HFF-Myc (cell line): ENCODE measurements at regions not wholly inside any gene's neighbourhood (a gene's known extent, or its start where the extent isn't known, plus 50 kb on each side); places are given as distances from the start of the nearest gene placed in this dataset.

Source experiments
- DNase-seq: peaks from one replicate; pipeline ENCODE4 v3.0.0-alpha.2; 2011; ENCODE audit warnings: low read depth; ENCODE audit errors: extremely low read depth
- H3K4me3 ChIP-seq: replicated peaks from 2 replicates; pipeline ENCODE4 v1.5.1; 2011; ENCODE audit warnings: low read depth, mild to moderate bottlenecking, control low read depth, low read length
- TF ChIP-seq, protein P1 (sequence below): IDR thresholded peaks from 2 replicates; pipeline ENCODE4 v1.5.1; 2012; ENCODE audit warnings: mild to moderate bottlenecking, low read depth, low read length, control low read depth; ENCODE audit errors: missing control alignments

DNA sequence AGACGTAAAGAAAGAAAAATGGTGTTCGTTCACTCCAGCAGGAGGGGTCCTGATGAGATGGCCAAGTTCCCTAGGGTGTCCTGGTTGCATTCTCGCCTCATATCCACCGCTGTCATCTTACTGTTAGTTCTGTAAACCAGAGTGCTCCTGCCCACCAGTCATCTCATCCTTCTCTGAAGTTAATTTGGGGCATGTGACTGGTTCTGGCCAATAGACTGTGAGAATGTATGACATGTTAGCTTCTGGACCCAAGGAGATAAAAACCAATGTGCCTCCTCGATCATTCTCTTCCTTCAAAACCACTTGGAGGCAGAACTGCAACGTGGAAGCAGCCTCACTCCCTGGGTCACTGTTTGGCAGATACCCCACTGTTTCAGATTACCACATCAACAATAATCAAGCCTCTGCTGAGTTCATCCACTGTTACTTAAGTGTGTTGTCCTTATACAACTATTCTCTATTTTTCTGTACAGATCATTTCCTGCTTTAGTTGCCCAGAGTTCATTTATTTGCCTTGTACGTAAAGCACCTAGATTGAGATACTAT, 759.1 kb downstream of the TSN start:
- no peak overlapping the region for H3K4me3 ChIP-seq
- DNase-seq, result no peak
- TF ChIP-seq, protein P1, sequence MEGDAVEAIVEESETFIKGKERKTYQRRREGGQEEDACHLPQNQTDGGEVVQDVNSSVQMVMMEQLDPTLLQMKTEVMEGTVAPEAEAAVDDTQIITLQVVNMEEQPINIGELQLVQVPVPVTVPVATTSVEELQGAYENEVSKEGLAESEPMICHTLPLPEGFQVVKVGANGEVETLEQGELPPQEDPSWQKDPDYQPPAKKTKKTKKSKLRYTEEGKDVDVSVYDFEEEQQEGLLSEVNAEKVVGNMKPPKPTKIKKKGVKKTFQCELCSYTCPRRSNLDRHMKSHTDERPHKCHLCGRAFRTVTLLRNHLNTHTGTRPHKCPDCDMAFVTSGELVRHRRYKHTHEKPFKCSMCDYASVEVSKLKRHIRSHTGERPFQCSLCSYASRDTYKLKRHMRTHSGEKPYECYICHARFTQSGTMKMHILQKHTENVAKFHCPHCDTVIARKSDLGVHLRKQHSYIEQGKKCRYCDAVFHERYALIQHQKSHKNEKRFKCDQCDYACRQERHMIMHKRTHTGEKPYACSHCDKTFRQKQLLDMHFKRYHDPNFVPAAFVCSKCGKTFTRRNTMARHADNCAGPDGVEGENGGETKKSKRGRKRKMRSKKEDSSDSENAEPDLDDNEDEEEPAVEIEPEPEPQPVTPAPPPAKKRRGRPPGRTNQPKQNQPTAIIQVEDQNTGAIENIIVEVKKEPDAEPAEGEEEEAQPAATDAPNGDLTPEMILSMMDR, result no peak

DNA sequence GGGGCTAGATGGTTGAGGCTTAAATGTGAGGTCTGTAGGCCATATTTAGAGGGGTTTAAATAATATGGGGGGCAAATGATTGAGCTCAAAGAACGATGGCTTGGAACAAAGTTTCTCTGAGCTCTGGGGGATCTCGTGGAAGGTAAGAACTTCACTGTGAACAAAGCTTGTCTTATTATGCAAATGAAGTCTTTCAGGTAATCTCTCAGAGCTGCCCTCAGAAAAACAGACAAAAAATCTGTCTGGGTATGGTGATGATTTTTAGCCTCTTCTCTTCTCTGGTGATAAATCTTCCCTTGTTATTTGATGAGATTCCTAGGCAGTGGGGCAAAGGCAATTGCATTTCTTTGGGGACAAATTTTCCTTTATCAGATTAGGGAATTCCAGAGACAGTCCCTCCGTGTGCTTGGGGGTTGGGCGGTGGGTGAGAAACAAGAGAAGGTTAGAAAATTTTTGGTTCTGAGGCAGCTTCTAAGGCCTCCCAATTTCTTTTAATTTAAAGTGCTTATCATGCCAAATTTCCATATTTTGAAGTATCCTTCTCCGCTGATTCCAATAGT, 760.4 kb downstream of the TSN start:
- H3K4me3 ChIP-seq, result no peak overlapping the region
- no peak for DNase-seq
- TF ChIP-seq, protein P1, result no peak

DNA sequence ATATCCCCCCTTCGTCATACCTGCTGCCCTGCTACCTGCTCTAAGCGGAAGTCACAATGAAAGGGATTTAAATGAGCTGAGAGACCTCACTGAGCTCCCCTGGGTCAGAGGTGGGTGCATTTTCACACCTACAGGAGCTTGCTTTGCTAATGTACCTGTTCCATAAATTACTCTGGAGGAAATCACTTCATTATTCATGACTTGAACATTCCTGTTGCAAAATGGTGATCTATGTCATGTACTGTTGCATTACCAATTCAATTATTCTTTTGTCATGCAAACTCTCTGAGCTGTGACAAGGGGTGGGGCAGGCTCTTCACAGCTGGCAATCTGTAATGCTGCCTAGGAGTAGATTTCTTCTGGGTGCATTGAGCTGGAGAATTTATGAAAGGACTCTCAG, 761.3 kb downstream of the TSN start:
- TF ChIP-seq, protein P1, result no peak
- DNase-seq, result no peak
- H3K4me3 ChIP-seq, result no peak overlapping the region

DNA sequence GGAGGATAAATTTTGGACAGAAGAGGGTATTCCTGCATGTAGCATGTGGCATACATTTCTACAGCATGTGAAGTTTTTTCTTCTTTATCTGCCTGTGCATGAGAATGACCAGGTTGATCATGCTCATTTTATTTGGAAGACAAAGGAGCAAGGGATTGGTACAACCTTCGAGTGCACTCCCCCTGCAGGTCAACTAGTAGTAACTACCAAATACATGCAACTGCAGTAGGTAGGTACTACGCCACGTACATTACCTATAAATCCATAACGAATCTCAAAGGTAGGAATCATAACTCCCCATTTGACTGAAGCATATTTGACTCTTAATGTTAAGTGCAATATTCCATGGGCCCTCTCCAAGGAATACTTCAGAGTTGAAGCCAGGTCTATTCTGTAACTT, 763.9 kb downstream of the TSN start:
- TF ChIP-seq, protein P1, result no peak
- H3K4me3 ChIP-seq, result no peak overlapping the region
- DNase-seq, result no peak

DNA sequence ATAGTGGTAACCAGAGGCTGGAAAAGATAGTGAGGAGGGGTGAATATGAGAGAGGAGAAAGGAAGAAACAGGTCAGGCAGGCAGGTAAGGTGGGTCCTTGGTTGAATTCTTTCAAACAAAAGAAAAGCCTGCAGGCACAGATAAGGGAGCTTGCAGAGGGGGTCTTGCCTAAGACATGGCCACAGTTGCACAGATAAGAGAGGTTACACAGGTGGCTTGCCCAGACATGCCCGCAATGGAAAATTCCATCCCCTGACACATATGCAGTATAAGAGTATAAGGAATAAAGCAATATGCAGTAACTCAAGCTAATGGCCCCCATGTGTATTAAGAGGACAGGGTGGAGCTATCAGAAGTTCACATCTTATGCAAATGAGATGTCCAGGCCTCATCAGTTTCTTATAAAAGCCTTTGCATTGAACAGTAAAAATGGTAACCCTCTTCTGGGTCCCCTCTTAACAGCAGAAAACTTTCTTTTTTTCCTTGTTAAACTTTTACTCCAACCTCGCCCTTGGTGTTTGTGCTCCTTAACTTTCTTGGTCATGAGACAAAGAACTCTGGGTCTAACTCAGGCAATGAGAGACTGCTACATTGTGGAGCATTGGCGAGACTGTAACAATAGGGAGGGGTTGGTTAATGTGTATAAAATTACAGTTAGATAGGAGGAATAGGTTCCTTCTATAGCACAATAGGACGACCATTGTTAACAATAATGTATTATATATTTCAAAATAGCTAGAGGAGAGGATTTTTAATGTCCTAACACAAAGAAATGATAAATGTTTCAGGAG, 764.6 kb downstream of the TSN start:
- DNase-seq, result no peak
- TF ChIP-seq, protein P1, result no peak
- H3K4me3 ChIP-seq, result no peak overlapping the region

DNA sequence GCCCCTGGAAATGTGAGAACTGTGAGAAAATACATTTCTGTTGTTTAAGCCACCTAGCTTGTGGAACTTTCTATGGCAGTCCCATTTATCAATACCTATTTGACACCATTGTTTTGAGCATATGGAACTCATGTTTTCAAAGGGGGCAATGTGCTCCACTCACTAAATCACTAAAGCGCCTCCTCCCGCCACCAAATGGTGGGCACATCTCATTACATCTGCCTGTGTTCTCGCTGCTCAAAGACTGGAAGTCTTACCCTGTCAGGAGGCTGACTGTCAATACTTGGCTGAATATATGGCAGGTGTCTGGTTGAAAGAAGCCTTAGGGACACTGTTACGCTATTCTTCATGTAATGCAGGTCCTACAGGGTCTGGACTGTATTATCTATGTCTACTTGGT, 767.7 kb downstream of the TSN start:
- TF ChIP-seq, protein P1, result no peak
- no peak overlapping the region for H3K4me3 ChIP-seq
- DNase-seq, result no peak
